ENCODE measurements at regions not wholly inside any gene's neighbourhood (a gene's known extent, or its start where the extent isn't known, plus 50 kb on each side); places are given as distances from the start of the nearest gene placed in this dataset. TPM values are rescaled to one million over a fixed set of nuclear protein-coding genes. Genes with fewer than 3 reads are reported as not detected.

- WGBS, 2 donors, result 93 to 94% methylated on average over 4 of the region's 4 CpGs
- DNase-seq (no peak), ATAC-seq (ENCODE audit: insufficient read depth, low FRiP score) (no peak)
- no peak for TF ChIP-seq CTCF (IDR thresholded peaks at IDR 0.05; ENCODE audit: control extremely low read depth, extremely low read depth)
- Histone ChIP-seq H3K4me3 (no peak overlapping the region), H3K4me1 (ENCODE audit: control insufficient read depth in 5 of 5, insufficient read depth in 5 of 5, low read length in 5 of 5) (peaks cover 0 to 4% (median 0%) of the 10 kb centered on the region in 5 donors), H3K9me3 (ENCODE audit: control insufficient read depth in 4 of 4, insufficient read depth in 3 of 4, low read length in 3 of 4) (no peaks in the 10 kb centered on the region), H3K27me3 (ENCODE audit: control insufficient read depth in 3 of 3, insufficient read depth in 3 of 3, low read length in 2 of 3) (no peaks in the 10 kb centered on the region), H3K36me3 (ENCODE audit: control insufficient read depth in 4 of 4, insufficient read depth in 4 of 4, low read length in 4 of 4) (no peaks in the 10 kb centered on the region), H3K9ac (ENCODE audit: insufficient read depth in 1 of 2, low read length in 2 of 2) (no peak overlapping the region), H3K27ac (ENCODE audit: low read depth in 1 of 2, low read length in 1 of 2) (no peak overlapping the region)
Observed at GRCh38 chr1:184330875-184331274, 56.0 kb upstream of the C1orf21 start.

Small RNA genes lying in the stretch of these regions (small RNA-seq; reads per million reads assigned to genes)
- gene RF00019 (ENCODE audit: low replicate concordance), result not detected
